ENCODE measurements at regions not wholly inside any gene's neighbourhood (a gene's known extent, or its start where the extent isn't known, plus 50 kb on each side); places are given as distances from the start of the nearest gene placed in this dataset.

DNA sequence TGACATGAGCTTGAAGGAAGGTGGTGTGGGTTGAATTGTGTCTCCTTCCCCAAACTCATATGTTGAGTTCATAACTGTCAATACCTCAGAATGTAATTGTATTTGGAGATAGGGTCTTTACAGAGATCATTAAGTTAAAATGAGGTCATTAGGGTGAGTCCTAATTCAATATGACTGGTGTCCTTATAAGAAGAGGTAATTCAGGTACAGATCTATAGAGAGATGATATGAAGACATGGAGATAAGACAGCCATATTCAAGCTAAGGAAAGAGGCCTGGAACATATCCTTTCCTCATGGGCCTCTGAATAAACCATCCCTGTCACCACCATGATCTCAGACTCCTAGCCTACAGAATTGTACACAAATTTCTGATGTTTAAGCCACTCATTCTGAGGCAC lies 514.7 kb upstream of the MGAT4C start:
- TF ChIP-seq POLR2AphosphoS5 (IDR thresholded peaks at IDR 0.05) (no peak), EP300 (conservative IDR thresholded peaks at IDR 0.05; ENCODE audit: poor library complexity, severe bottlenecking) (no peak), RAD21 (conservative IDR thresholded peaks at IDR 0.05) (no peak), EZH2 (IDR thresholded peaks at IDR 0.05; ENCODE audit: borderline replicate concordance, insufficient read depth, low read length, poor library complexity, severe bottlenecking) (no peak)
- TF ChIP-seq, protein P1, sequence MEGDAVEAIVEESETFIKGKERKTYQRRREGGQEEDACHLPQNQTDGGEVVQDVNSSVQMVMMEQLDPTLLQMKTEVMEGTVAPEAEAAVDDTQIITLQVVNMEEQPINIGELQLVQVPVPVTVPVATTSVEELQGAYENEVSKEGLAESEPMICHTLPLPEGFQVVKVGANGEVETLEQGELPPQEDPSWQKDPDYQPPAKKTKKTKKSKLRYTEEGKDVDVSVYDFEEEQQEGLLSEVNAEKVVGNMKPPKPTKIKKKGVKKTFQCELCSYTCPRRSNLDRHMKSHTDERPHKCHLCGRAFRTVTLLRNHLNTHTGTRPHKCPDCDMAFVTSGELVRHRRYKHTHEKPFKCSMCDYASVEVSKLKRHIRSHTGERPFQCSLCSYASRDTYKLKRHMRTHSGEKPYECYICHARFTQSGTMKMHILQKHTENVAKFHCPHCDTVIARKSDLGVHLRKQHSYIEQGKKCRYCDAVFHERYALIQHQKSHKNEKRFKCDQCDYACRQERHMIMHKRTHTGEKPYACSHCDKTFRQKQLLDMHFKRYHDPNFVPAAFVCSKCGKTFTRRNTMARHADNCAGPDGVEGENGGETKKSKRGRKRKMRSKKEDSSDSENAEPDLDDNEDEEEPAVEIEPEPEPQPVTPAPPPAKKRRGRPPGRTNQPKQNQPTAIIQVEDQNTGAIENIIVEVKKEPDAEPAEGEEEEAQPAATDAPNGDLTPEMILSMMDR (IDR thresholded peaks at IDR 0.05; ENCODE audit: poor library complexity, severe bottlenecking): no peak

Measured in neural cell (in vitro differentiated cells).